H1 (cell line): ENCODE measurements at regions not wholly inside any gene's neighbourhood (a gene's known extent, or its start where the extent isn't known, plus 50 kb on each side); places are given as distances from the start of the nearest gene placed in this dataset.

Experiments
- CTCF ChIA-PET: fragments of 300-600 bp; sonication (Branson Sonifier 250); formaldehyde crosslinking; loops from one replicate; lab custom pipeline; 2021; ENCODE audit not compliant: partially characterized antibody; lab: Charles Lee
- POLR2A ChIA-PET: fragments of 300-600 bp; sonication (Branson Sonifier 250); formaldehyde crosslinking; loops from one replicate; lab custom pipeline; 2021; ENCODE audit warnings: inconsistent platforms; ENCODE audit not compliant: partially characterized antibody; lab: Charles Lee
- DNase-seq, 2 experiments: peaks; one replicate each; pipeline versions ENCODE4 v3.0.0 to v3.0.0-alpha.2; 2010 to 2022; ENCODE audit warnings: low spot score in 2 of 2, low read depth in 1 of 2, mixed read lengths in 1 of 2
- FAIRE-seq: peaks from 2 replicates; lab custom pipeline; 2011; peaks lifted over from hg19 to GRCh38; lab: Jason Lieb, UNC
- H2AFZ ChIP-seq: 2 replicates; pipeline ENCODE4 v1.8.1; 2012; ENCODE audit warnings: low read length, inconsistent platforms
- H2AK5ac ChIP-seq: 2 replicates; pipeline ENCODE4 v1.6.1; 2013; ENCODE audit warnings: low read depth, low read length
- H2BK120ac ChIP-seq: replicated peaks from 2 replicates; pipeline ENCODE3; 2013; ENCODE audit warnings: low read depth, low read length, inconsistent platforms
- H2BK12ac ChIP-seq: 2 replicates; pipeline ENCODE4 v1.6.1; 2013; ENCODE audit warnings: low read depth, low read length
- H2BK15ac ChIP-seq: 2 replicates; pipeline ENCODE4 v1.6.1; 2013; ENCODE audit warnings: low read length
- H2BK20ac ChIP-seq: 2 replicates; pipeline ENCODE4 v1.6.1; 2013; ENCODE audit warnings: low read length
- H2BK5ac ChIP-seq: 2 replicates; pipeline ENCODE4 v1.6.1; 2013; ENCODE audit warnings: low read depth, low read length
- H3K14ac ChIP-seq: 2 replicates; pipeline ENCODE4 v1.6.1; 2013; ENCODE audit warnings: inconsistent platforms; ENCODE audit not compliant: insufficient read length
- H3K18ac ChIP-seq: 2 replicates; pipeline ENCODE4 v1.6.1; 2013; ENCODE audit warnings: low read length; ENCODE audit errors: extremely low read depth
- H3K23ac ChIP-seq: 2 replicates; pipeline ENCODE4 v1.6.1; 2013; ENCODE audit warnings: inconsistent platforms; ENCODE audit not compliant: insufficient read length
- H3K23me2 ChIP-seq: 2 replicates; pipeline ENCODE4 v1.6.1; 2013; ENCODE audit warnings: low read depth, low read length
- H3K27ac ChIP-seq: 2 replicates; pipeline ENCODE4 v1.6.1; 2011; ENCODE audit warnings: low read depth, low read length, inconsistent platforms
- H3K27me3 ChIP-seq, 4 experiments: replicated peaks in 1 of 4; 1 replicate in 1 of 4; 2 replicates in 3 of 4; pipeline versions ENCODE4 v1.6.1 to v1.8.1; 2011 to 2013; ENCODE audit warnings: low read length in 3 of 4, mild to moderate bottlenecking in 3 of 4, inconsistent platforms in 2 of 4, mixed read lengths in 2 of 4, moderate library complexity in 1 of 4; ENCODE audit not compliant: control insufficient read depth in 3 of 4, insufficient read depth in 3 of 4; ENCODE audit errors: extremely low read depth in 1 of 4
- H3K36me3 ChIP-seq, 4 experiments: 2 replicates each; pipeline versions ENCODE4 v1.6.1 to v1.8.1; 2011 to 2013; ENCODE audit warnings: mild to moderate bottlenecking in 4 of 4, low read length in 3 of 4, moderate library complexity in 2 of 4, control low read depth in 1 of 4, inconsistent platforms in 1 of 4; ENCODE audit not compliant: insufficient read depth in 4 of 4, control insufficient read depth in 2 of 4
- H3K4ac ChIP-seq: replicated peaks from 2 replicates; pipeline ENCODE3; 2013; ENCODE audit warnings: low read length, low read depth, mixed read lengths, inconsistent platforms; ENCODE audit not compliant: insufficient read length
- H3K4me1 ChIP-seq, 4 experiments: replicated peaks in 1 of 4; 1 replicate in 1 of 4; 2 replicates in 3 of 4; pipeline versions ENCODE4 v1.6.1 to v1.8.1; 2011 to 2013; ENCODE audit warnings: low read length in 3 of 4, inconsistent platforms in 2 of 4, mixed read lengths in 1 of 4; ENCODE audit not compliant: insufficient read depth in 4 of 4, control insufficient read depth in 3 of 4
- H3K4me2 ChIP-seq, 2 experiments: 2 replicates each; pipeline versions ENCODE4 v1.6.1 to v1.8.1; 2011 to 2013; ENCODE audit warnings: low read depth in 2 of 2, low read length in 2 of 2, control low read depth in 1 of 2, inconsistent platforms in 1 of 2, mild to moderate bottlenecking in 1 of 2; ENCODE audit not compliant: insufficient read depth in 1 of 2
- H3K4me3 ChIP-seq, 4 experiments: fragments of 200-600, 300-600 bp in 1 of 4; sonication (generic), shearing (Covaris generic), sonication (Bioruptor Twin) in 1 of 4; 2 replicates each; pipeline versions ENCODE4 v1.5.1 to v1.8.1; 2011 to 2016; ENCODE audit warnings: low read length in 4 of 4, low read depth in 3 of 4, control low read depth in 2 of 4, inconsistent platforms in 2 of 4, mild to moderate bottlenecking in 2 of 4, mixed read lengths in 1 of 4, moderate library complexity in 1 of 4; ENCODE audit not compliant: insufficient read depth in 2 of 4; ENCODE audit errors: extremely low read depth in 1 of 4
- H3K56ac ChIP-seq: replicated peaks from 2 replicates; pipeline ENCODE3; 2013; ENCODE audit warnings: low read depth, mild to moderate bottlenecking, mixed read lengths, low read length, inconsistent platforms; ENCODE audit not compliant: insufficient read length
- H3K79me1 ChIP-seq: 2 replicates; pipeline ENCODE4 v1.6.1; 2013; ENCODE audit warnings: low read depth, low read length, control low read depth
- H3K79me2 ChIP-seq, 2 experiments: 2 replicates each; pipeline versions ENCODE4 v1.6.1 to v1.8.1; 2012 to 2013; ENCODE audit warnings: low read length in 2 of 2, mild to moderate bottlenecking in 2 of 2, inconsistent platforms in 1 of 2; ENCODE audit not compliant: insufficient read depth in 2 of 2, control insufficient read depth in 1 of 2
- H3K9ac ChIP-seq, 4 experiments: replicated peaks in 1 of 4; 1 replicate in 1 of 4; 2 replicates in 3 of 4; pipeline versions ENCODE4 v1.6.1 to v1.8.1; 2011 to 2013; ENCODE audit warnings: low read depth in 3 of 4, low read length in 3 of 4, control low read depth in 2 of 4, mild to moderate bottlenecking in 2 of 4, moderate library complexity in 2 of 4, inconsistent platforms in 1 of 4; ENCODE audit errors: extremely low read depth in 1 of 4
- H3K9me3 ChIP-seq, 2 experiments: 2 replicates each; pipeline versions ENCODE4 v1.6.1 to v1.8.1; 2012 to 2013; ENCODE audit warnings: mild to moderate bottlenecking in 2 of 2, moderate library complexity in 2 of 2, control low read depth in 1 of 2, inconsistent platforms in 1 of 2, low read depth in 1 of 2, low read length in 1 of 2, mixed read lengths in 1 of 2; ENCODE audit not compliant: insufficient read depth in 2 of 2
- H4K20me1 ChIP-seq, 2 experiments: replicated peaks in 1 of 2; 2 replicates each; pipeline versions ENCODE3 to v1.8.1; 2011 to 2013; ENCODE audit warnings: inconsistent platforms in 2 of 2, low read length in 2 of 2, mild to moderate bottlenecking in 1 of 2; ENCODE audit not compliant: insufficient read depth in 2 of 2, control insufficient read depth in 1 of 2
- H4K5ac ChIP-seq: 2 replicates; pipeline ENCODE4 v1.6.1; 2013; ENCODE audit warnings: low read length, low read depth, mixed read lengths, inconsistent platforms; ENCODE audit not compliant: insufficient read length
- H4K8ac ChIP-seq: 2 replicates; pipeline ENCODE4 v1.8.0; 2013; ENCODE audit warnings: mild to moderate bottlenecking, moderate library complexity, low read length, inconsistent platforms; ENCODE audit not compliant: insufficient read depth; ENCODE audit errors: extremely low read depth
- H4K91ac ChIP-seq: replicated peaks from 2 replicates; pipeline ENCODE3; 2013; ENCODE audit warnings: low read length, mixed read lengths, inconsistent platforms; ENCODE audit not compliant: insufficient read length
- CREB1 ChIP-seq: IDR thresholded peaks from 2 replicates; pipeline ENCODE4 v1.6.1; 2012; ENCODE audit warnings: inconsistent platforms
- EZH2 ChIP-seq: fragments of 200-600 bp; sonication (generic); IDR thresholded peaks from 2 replicates; pipeline ENCODE4 v1.7.1; 2012; ENCODE audit warnings: low read depth, mild to moderate bottlenecking, moderate library complexity, low read length, inconsistent platforms; ENCODE audit not compliant: severe bottlenecking
- GABPA ChIP-seq: IDR thresholded peaks from 2 replicates; pipeline ENCODE4 v1.6.1; 2011; ENCODE audit warnings: mild to moderate bottlenecking, low read length, moderate library complexity, borderline replicate concordance; ENCODE audit not compliant: insufficient read depth
- GTF2F1 ChIP-seq: IDR thresholded peaks from 2 replicates; pipeline ENCODE4 v1.6.1; 2012; ENCODE audit warnings: low read depth, low read length, improper control_type of control experiment, borderline replicate concordance
- HDAC6 ChIP-seq: IDR thresholded peaks from one replicate; pipeline ENCODE4 v1.7.1; 2012; ENCODE audit warnings: low read depth, mild to moderate bottlenecking, inconsistent platforms, low read length, moderate library complexity
- NRF1 ChIP-seq: IDR thresholded peaks from 2 replicates; pipeline ENCODE4 v1.6.1; 2011; ENCODE audit warnings: mild to moderate bottlenecking, low read depth, low read length, improper control_type of control experiment
- RFX5 ChIP-seq: IDR thresholded peaks from 2 replicates; pipeline ENCODE4 v1.6.1; 2011; ENCODE audit warnings: low read depth, low read length, improper control_type of control experiment, borderline replicate concordance
- TAF7 ChIP-seq: optimal IDR thresholded peaks from 2 replicates; pipeline ENCODE3; 2011; ENCODE audit warnings: low read depth, mild to moderate bottlenecking, inconsistent platforms, low read length, moderate library complexity, borderline replicate concordance
- TCF12 ChIP-seq: IDR thresholded peaks from 2 replicates; pipeline ENCODE4 v1.6.1; 2011; ENCODE audit warnings: low read depth, mild to moderate bottlenecking, low read length
- TEAD4 ChIP-seq: IDR thresholded peaks from 2 replicates; pipeline ENCODE4 v1.6.1; 2012; ENCODE audit warnings: low read depth, low read length, inconsistent platforms, mixed read lengths
- WGBS, 2 experiments: shearing (Covaris generic) in 1 of 2; methylation state at CpG; one replicate each; pipeline versions ENCODE4 v1.1.6 to v1.1.7; 2013 to 2015; ENCODE audit warnings: low lambda C conversion rate in 2 of 2, mixed read lengths in 2 of 2, inconsistent platforms in 1 of 2, low coverage in 1 of 2, missing lambda C conversion rate in 1 of 2; ENCODE audit not compliant: insufficient replicate concordance in 2 of 2, insufficient coverage in 1 of 2, insufficient read length in 1 of 2; ENCODE audit errors: extremely low coverage in 1 of 2, missing lambda C conversion rate in 1 of 2; 5-methylcytosine and 5-hydroxymethylcytosine counted together

GRCh38 chr3:86771741-86772512 is 219.0 kb downstream of the VGLL3 start:
- no peak overlapping the region for H2BK20ac ChIP-seq
- no peak overlapping the region for H3K56ac ChIP-seq
- H3K14ac ChIP-seq = no peak overlapping the region
- no peak overlapping the region for H4K91ac ChIP-seq
- TF ChIP-seq GABPA (no peak), RFX5 (no peak), TCF12 (no peak), TEAD4 (no peak), GTF2F1 (no peak), EZH2 (no peak), HDAC6 (no peak), TAF7 (no peak), NRF1 (no peak), CREB1 (no peak)
- TF ChIP-seq, all 59 proteins: peak for 0
- no peak for DNase-seq
- Histone ChIP-seq H3K4me3 (no peak overlapping the region), H3K36me3 (no peaks in the 10 kb centered on the region), H2BK15ac (no peak overlapping the region), H3K23ac (no peak overlapping the region), H2BK12ac (no peak overlapping the region), H3K27ac (no peak overlapping the region), H4K8ac (no peak overlapping the region), H3K9ac (no peak overlapping the region), H4K20me1 (no peaks in the 10 kb centered on the region), H3K79me2 (no peaks in the 10 kb centered on the region), H2AFZ (peak overlapping the region; percentile 40), H3K4me2 (no peak overlapping the region), H3K4me1 (no peaks in the 10 kb centered on the region), H2AK5ac (no peak overlapping the region), H3K27me3 (no peaks in the 10 kb centered on the region), H4K5ac (no peak overlapping the region), H3K18ac (no peak overlapping the region), H3K79me1 (no peaks in the 10 kb centered on the region), H2BK5ac (no peak overlapping the region), H3K23me2 (no peaks in the 10 kb centered on the region), H2BK120ac (no peak overlapping the region), H3K4ac (no peak overlapping the region), H3K9me3 (no peaks in the 10 kb centered on the region)
- no peak for FAIRE-seq
- WGBS, 2 experiments = 94% methylated on average over 4 of the region's 4 CpGs; no CpG with 5 or more reads in 1 of the 2 experiments
- ChIA-PET POLR2A (no interaction called here), CTCF (interaction anchor here (0.7 to 4.2 kb wide), 15 partner anchors 12 to 396 kb away, joined by 3 to 69 read pairs (median 4); no protein-coding TSS in a partner anchor)
